ENCODE measurements at regions not wholly inside any gene's neighbourhood (a gene's known extent, or its start where the extent isn't known, plus 50 kb on each side); places are given as distances from the start of the nearest gene placed in this dataset.

DNA sequence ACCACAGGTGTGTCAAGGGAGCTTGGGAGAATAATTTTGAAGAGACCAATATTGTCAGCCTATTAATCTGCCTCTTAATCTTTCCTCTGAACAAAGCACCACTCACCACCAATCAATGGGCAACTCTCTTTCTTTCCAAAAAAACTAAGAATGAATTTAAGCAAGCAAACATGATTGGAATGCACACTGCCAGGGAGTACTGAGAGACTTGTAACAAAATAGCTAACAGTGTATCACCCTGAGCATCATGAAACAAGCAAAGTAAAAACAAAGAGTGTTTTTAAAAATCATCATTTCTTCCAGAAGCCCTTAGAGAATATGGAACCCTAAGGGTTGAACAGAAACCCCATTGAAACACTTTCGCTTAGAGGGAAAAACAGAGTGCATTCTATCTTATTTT lies 299.7 kb downstream of the DSEL start:
- no peak for TF ChIP-seq CTCF (IDR thresholded peaks at IDR 0.05; ENCODE audit: poor library complexity)
- no peak for TF ChIP-seq EZH2 (IDR thresholded peaks at IDR 0.05; ENCODE audit: borderline replicate concordance)
- TF ChIP-seq EZH2phosphoT487 (IDR thresholded peaks at IDR 0.05; ENCODE audit: low read depth, severe bottlenecking, unreplicated experiment), result no peak

Measured in hepatocyte (in vitro differentiated cells).